NCI-H1092 treated with DMSO at 0.1 percent for 48 hours (cell line): ENCODE measurements at regions not wholly inside any gene's neighbourhood (a gene's known extent, or its start where the extent isn't known, plus 50 kb on each side); places are given as distances from the start of the nearest gene placed in this dataset.

ENCODE experiments used
- DNase-seq: peaks from one replicate; lab custom pipeline; 2025; lab: John Stamatoyannopoulos, UW

DNA sequence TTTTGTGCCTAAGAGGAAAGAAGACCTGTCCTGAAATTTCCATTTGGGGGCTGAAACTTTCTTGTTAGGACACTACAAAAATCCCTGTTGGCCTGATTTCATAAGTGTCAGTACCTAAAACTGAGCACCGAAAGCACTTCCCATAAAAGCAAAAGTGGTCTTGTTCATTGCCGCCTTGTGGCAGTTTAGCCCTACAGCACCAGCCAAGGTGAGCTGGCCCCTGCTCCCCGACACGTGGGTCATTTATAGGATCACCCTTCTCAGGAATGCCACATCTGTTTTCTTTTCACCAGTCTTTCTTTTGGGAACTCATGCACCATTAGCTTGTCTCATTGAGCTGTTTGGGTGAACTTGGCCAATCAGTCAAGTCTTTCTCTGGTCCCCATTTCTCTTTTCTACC, 155.8 kb upstream of the KAZN start:
- DNase-seq, result no peak

DNA sequence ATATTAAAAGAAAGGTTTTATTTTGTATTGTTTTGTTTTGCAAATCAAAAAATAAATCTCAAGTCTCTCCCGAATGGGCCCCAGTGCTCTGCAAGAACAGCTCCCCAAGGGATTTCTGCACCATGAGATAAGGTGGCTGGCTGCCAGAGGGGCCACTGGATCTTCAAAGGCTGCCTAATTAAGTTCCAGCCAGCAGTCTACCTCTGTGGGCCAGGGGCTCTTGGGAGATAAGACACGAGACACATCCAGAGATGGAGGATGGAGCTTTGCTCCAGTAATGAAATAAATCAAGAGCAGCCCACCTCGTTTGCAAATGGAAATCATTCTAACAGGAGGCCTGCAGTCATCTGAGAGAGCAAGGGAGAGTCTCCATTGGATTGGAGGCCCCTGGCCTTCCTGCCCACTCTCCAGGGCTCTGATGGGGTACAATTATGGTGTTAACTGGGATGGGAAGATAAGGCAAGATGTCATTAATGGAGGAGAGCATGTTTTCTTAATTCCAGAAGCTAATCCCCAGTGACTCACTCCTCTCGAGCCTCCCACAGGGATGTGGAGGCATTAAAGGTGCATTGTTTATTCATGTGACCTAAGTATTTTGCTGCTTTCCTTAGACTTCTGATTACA, 155.2 kb upstream of the KAZN start:
- no peak for DNase-seq

DNA sequence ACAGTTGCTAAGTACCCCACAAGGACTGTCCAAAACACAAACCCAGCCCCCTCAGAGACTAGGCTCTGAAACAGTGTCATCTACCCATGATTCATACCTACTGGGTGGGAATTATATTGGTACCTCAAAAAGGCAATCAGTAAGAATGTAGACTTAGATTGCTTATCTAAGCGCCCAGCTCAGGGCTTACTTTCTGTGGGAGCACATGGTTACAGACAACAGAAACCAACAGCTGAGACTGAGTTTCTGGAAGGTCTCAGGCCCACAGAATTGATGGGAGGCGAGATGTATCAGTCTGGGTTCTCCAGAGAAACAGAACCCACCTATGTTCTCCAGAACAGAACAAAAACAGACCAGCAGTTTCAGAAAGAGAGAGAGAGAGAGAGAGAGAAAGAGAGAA, 147.3 kb upstream of the KAZN start:
- DNase-seq, result no peak

DNA sequence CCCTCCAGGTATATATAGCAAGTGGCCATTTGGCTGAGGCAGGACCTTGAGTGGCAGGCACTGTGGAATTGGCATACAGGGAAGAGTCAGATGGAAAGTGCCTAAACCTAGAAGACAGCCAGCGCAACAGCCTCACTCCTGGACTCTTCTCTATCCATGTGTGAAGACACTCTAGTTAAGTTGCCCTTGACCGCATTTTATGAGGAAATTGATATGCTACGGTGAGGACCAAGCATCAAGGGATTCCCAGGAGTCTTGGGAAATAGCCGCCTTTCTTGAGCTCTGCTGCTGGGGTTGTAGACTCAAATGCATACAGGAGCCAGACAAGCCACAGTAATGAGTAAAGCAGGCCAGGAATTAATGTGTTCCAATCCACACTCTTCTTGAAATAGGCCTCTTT, 145.9 kb upstream of the KAZN start:
- no peak for DNase-seq

DNA sequence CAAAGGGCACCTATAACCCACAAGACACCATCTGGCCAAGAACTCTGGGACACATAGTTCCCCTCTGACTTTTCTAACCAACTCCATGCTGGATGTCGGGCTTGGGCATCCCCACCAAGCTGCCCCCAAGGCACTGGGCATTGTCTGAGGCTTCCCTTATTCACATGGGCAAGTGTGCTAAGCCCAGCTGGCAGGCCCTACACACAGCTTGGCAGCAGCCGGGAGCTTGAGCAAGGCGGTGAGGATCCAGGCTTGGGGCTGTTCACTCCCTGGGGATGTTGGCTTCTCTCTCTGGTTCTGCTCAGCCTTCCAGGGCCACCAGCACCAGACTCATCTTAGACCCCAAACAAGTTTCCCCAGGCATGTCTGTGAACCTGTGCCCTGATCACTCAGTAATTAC, 138.3 kb upstream of the KAZN start:
- no peak for DNase-seq

DNA sequence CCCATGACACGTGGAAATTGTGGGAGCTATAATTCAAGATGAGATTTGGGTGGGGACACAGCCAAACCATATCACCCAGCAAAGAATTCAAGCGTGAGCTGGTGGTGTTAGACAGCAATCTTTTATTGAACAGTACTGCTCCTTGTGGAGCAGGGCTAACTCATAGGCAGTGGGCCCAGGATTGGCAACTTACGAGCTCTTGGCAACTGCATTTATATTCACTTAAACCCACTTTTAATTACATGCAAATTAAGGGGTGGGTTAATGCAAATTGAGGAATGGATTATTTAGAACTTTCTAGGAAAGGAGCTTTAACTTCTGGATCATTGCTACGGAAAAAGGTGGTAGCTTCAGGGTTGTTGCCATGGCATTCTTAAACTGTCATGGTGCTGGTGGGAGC, 135.6 kb upstream of the KAZN start:
- DNase-seq, result no peak

DNA sequence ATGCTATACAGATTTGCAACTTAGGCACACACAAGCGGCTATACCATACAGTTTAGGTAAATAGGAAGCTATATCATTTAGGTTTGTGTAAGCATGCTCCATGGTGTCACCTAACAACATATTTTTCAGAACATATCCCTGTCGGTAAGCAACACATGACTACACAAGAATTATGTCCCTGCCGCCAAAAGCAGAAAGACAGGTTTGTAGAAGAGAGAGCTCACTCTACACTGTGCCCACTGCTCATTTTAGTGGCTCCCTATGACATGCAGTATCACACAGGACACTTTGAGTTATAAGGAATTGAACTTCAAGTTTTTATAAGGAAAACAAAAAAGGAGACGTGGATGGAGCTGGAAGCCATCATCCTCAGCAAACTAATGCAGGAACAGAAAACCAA, 132.5 kb upstream of the KAZN start:
- DNase-seq, result no peak

DNA sequence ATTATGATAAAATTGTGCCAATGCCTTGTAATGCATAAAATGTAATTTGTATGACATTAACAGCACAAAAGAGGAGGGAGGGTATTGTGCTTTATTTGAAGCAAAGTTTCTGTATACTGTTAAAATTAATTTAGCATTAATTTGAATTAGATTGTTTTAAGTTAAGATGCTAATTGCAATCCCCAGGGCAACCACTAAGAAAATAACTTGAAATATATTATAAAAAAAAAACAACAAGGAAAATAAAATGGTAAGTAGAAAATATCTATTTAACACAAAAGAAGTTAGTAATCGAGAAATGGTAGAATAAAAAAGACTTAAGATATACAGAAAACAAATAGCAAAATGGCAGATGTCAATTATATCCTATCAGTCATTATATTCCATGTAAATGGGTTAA, 131.4 kb upstream of the KAZN start:
- no peak for DNase-seq

DNA sequence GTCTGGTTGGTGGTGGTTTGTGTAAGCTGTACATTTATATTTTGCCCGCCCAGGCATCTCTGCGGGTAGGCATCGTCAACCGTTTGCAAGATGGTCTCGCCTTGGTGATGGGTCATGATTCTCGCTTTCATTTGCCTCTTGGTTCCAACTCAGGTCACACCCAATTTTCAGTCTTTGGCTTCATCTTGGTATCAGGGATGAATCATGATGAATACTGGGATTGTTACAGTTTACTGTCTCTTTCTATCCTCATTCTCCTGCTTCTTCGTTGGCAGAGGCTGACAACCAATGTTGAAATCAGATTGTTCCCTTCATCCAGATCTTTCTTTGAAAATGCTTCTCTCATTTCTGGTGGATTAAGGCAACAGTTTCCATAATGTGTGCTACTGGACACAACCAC, 129.7 kb upstream of the KAZN start:
- no peak for DNase-seq

DNA sequence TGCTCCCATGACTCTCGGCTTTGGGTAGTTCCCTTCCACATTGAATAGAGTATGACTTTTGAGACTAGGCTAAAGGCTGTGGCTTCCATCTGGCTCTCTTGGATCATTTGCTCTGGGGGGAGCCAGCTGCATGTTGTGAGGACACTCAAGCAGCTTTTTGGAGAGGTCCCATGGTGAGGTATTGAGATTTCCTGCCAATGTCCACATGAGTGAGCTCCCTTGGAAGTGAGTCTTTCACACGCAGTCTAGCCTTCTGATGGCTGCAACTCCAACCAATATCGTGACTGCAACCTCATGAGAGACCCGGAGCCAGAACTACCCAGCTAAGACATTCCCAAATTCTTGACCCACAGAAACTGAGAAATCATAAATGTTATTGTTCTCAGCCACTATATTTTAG, 127.7 kb upstream of the KAZN start:
- no peak for DNase-seq

DNA sequence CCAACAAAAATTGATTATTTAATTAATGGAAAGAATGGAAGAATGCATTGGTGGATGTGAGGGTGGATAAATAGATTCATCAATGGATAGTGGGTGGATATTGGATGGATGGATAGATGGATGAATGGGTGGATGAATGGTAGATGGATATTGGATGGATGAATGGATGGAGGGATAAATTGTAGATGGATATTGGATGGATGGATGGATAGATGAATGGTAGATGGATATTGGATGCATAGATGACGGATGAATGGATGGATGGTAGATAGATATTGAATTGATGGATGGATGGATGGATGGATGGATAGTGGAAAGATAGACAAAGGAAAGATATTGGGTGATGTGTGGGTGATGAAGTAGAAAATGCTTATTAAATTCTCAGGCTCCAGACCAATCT, 123.6 kb upstream of the KAZN start:
- DNase-seq, result no peak

DNA sequence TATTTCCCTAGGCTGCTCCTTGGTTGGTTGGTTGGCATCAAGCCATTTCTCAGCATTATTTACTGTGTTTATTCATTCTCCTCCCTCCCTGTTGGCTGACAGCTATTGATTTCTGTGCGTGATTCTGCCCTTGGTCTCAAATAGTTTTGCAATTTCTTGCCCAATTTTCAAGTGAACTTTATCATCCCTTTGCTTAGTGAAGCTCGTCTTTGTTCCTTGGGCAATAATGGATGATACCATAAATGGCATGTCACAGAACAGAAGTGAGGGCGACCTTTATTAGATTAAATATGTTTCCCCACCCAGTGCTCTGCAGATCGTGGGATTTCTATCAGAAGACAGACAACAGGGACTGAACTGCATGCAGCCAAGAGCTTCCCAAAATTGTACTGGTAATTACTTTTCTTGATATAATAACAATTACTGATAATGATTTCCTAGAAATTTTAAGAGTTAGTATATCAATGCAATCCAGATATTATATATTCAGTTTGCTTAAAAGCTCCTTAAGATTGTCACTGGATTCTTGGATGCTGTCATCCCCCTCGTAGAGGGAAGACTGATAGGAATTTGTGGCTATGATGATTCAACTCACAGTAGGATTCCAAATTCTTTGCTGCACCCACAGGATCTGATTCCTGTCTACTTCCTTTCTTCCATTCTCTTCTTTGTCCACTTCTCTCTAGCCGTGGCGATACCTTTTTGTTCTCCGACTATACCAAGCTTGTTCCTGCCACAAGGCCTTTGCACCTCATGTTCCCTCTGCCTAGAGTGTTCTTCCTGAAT, 122.1 kb upstream of the KAZN start:
- no peak for DNase-seq

DNA sequence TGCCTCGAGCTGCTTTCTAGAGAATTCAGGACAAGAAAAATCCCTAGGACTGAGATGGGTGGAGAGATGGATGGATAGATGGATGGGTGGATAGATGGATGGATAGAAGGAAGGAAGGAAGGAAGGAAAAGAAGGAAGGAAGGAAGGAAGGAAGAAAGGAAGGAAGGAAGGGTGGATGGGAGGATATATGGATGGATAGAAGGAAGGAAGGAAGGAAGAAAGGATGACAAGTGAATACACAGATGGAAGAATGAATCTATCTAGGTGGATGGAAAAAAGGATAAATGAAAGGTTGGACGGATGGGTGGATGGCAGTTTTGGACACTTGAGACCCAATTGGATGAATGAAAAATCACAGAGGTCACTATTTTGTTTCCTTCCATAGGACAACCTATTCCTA, 120.4 kb upstream of the KAZN start:
- no peak for DNase-seq

DNA sequence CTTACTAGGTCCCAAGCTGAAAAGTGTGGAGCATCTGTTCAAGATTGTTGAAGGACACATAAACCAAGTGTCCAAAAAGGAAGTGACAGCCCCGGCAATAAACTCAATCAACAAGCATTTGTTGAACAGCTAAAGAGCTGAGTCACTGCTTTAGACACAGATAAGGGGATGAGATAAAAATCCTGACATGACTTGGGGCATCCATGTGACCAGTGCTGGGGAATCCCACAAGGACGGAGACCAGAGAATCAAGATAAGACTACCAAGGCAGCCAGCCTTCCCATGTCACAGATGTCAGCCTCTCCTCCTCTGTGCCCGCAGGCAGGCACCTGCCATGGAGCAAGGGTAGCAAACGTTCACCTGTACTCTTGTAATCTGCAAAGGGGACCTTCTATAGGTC, 118.6 kb upstream of the KAZN start:
- DNase-seq, result no peak

DNA sequence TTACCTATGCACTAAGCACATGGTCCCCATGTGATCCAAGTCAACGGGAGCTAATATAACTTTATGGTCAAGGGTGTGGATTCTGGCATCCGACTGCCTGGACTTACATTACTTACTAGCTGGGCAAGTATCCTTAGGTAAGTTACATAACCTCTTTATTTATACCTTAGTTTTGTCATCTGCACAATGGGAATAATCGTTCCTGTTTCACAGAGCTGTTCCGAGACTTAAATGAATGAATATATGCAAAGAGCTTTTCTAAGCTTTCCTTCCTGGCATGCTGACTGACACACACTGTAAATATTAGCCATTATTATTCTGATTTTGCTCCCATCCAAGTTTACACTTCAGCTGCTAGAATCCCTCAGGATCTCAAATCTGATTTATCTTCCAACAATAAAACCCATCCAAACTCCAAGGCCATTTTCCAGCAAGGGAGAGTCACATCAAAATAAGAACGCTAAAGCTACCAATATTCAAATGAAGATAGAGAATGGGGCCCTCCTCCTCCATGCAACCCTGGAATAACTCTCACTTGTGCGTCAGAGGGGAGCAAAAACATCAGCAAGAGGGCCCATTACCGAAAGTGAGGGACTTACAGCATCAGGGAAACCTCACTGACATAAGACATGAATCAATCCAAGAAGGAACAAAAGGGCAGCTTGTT, 115.6 kb upstream of the KAZN start:
- DNase-seq, result no peak

DNA sequence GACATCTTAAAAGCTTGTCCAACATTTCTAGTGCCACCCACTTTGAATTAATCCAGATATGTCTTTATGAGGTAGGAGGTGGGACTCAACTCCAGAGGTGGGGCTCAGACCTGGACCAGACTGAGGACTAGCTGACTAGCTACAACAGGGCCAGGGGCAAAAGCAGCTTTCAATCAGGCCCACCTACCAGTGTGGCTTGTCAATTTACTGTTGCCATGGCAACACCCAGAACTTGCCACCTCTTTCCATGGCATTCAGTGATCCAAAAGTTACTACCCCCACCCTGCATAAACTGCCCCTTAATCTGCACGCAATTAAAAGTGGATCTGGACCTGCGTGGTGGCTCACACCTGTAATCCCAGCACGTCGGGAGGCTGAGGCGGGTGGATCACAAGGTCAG, 113.2 kb upstream of the KAZN start:
- DNase-seq, result no peak

DNA sequence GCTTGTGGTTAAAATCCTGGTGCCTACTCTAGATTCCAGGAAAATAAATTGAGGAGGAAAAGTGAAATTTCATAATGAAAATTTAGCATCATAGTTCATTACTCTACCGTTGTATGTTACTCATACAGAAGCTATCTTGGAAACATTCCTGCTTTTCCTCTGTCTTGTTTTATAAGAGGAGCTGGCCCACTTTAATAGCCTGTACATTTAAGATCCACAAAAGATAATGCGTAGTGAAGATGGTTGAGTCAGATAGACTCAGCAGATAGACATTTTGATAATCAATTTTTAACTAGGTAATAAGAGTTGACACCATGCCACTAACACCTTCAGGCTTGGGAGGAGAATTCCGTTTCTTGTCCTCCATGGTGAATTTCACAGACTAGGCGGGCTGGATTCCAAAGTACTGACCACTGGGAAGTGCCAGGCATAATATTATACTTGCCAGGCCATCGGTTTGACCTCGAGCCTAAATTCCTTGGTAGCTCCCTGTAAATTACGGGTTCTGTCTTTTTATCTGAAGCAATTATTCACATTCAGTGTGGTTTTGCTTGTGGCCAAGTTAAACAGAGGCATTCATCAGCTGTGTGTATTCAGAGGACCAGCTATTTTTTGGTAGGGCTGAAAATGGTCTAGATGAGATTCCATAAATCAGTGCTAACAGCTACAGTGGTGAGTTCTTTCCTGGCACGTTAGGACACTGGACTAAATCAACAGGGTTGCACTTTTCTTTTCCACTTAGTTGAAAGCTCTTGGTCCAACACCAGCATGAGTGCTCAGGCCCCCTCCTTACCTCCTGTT, 111.9 kb upstream of the KAZN start:
- DNase-seq, result peak; percentile 25

DNA sequence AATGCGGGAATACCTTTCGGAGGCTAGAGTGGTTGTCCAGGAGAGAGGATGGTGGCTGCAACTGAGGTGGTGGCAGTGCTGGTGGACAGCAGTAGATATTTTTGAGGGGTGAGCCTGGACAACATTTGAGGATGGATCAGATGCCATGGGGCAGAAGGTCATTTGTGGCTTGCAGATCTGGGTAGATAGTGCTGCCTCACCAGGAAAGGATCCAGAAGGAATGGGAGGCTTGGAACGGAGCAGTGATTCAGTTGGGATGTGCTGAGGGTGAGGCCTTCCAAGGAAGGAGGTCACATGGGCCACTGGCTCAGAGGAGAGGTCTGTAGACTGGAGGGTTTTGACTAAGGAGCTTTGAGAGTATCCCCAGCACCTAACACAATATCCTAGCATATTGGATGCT, 110.8 kb upstream of the KAZN start:
- no peak for DNase-seq

DNA sequence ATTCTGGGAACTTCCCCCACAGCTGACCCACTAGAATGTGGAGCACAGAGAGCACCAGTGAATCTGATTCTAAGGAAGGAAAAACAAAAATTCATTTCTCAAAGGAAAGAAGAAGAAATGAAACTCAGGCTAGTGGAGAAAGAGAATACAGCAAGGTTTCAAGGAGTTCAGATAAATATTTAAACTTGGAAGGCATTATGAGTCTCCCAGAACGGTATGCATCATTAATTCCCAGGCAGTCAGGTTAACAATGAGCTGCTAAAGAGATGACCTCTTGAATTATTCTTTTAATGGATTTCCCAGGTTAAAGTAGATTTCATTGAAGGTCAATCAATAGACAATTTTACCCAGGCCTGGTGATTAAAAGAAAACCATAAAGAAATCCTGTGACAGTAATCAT, 103.6 kb upstream of the KAZN start:
- DNase-seq, result no peak

DNA sequence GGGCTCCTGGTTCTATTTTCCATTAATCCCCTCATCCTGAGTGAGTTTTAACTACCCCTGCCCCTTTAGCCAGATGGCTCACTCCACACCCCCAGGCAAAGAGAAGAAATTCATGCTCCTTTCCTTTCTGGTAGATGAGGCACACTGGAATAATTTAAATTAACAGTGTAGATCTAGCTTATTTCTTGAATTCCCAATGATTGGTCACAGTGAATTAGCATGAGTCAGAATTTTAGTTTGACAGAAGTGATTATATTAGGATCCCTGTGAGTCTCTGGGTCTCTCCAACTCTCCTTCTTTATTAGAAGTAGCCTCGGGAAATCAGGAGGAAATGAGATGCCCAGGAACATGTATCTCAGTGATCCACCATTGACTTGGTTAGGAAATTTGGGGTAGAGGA, 103.1 kb upstream of the KAZN start:
- DNase-seq, result no peak

DNA sequence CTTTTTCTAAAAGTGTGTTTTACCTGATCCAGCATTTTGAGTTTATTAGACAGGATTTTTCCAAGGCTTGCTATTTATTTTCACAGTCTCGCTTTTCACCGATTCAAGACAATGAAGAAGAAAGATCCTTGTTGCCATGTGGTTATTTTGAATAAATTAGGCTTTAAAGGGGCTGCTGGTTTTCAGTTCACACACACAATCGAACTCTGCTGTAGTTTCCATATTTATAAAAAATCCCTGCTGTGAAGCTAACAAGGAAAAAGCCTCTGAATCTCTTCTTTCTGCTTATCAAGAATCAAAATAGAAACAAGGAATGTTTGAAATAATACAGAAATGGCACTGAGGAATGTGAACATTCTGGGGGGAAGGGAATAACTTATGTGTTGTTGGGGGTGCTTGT, 102.5 kb upstream of the KAZN start:
- DNase-seq, result no peak

DNA sequence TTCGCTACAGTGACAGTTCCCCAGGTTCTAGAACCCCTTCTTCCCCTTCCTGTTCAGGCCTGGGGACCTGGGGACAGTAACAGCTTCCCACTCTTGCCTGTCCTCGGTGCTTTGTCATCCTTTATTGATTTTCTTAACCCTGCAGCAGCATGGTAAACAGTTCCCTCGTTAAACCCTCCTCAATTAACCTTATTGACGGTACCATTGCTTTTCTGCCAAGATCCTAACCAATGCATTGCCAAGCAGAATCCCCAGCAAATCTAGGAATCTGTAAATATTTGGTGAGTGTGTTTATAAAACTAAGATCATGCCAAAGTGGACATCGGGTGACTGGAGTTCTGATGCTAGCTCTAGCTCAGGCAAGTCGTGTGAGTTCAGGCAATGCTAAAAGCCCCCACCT, 99.6 kb upstream of the KAZN start:
- DNase-seq, result peak; percentile 73
